Panc1 (cell line): ENCODE measurements at regions not wholly inside any gene's neighbourhood (a gene's known extent, or its start where the extent isn't known, plus 50 kb on each side); places are given as distances from the start of the nearest gene placed in this dataset.

Experiments
- ATAC-seq: fragments of 200-7000 bp; cut with Tn5 transposase; 2 replicates; pipeline ENCODE4 v1.9.1; 2020; ENCODE audit warnings: mild to moderate bottlenecking, moderate library complexity
- BruUV-seq: library from RNA; stranded (reverse); fragments of 400-500 nt; replicated peaks from 2 replicates; lab custom pipeline; 2021; lab: Mats Ljungman, UMichigan
- CTCF ChIA-PET: fragments of 300-600 bp; sonication (Branson Sonifier 250); formaldehyde crosslinking; loops from one replicate; lab custom pipeline; 2022; ENCODE audit warnings: antibody characterized with exemption; lab: Charles Lee
- POLR2A ChIA-PET: fragments of 300-600 bp; sonication (Branson Sonifier 250); formaldehyde crosslinking; loops from one replicate; lab custom pipeline; 2022; ENCODE audit warnings: antibody characterized with exemption; lab: Charles Lee
- DNase-seq: peaks from one replicate; pipeline ENCODE4 v3.0.0-alpha.2; 2010; ENCODE audit warnings: low read depth, low spot score
- H3K27ac ChIP-seq: 2 replicates; pipeline ENCODE4 v1.5.1; 2011; ENCODE audit warnings: mild to moderate bottlenecking, low read length, inconsistent platforms
- H3K27me3 ChIP-seq: fragments of 200-500 bp; sonication (Bioruptor generic); 2 replicates; pipeline ENCODE4 v1.6.0; 2014; ENCODE audit warnings: low read length, inconsistent platforms; ENCODE audit not compliant: control insufficient read depth, insufficient read depth
- H3K36me3 ChIP-seq: fragments of 200-500 bp; sonication (Bioruptor generic); 2 replicates; pipeline ENCODE4 v1.5.1; 2014; ENCODE audit warnings: inconsistent platforms, mild to moderate bottlenecking, low read length, moderate library complexity; ENCODE audit not compliant: control insufficient read depth, insufficient read depth
- H3K4me1 ChIP-seq: 2 replicates; pipeline ENCODE4 v1.5.1; 2011; ENCODE audit warnings: inconsistent platforms, mild to moderate bottlenecking, low read length, moderate library complexity; ENCODE audit not compliant: control insufficient read depth, insufficient read depth
- H3K4me3 ChIP-seq, 2 experiments: 2 replicates each; pipeline ENCODE4 v1.5.1; 2011 to 2012; ENCODE audit warnings: low read depth in 2 of 2, low read length in 2 of 2, mild to moderate bottlenecking in 2 of 2, inconsistent platforms in 1 of 2, moderate library complexity in 1 of 2
- H3K9me3 ChIP-seq: fragments of 200-500 bp; sonication (Bioruptor generic); 2 replicates; pipeline ENCODE4 v1.5.1; 2014; ENCODE audit warnings: low read depth, mild to moderate bottlenecking, inconsistent platforms, low read length, moderate library complexity; ENCODE audit not compliant: control insufficient read depth, insufficient read depth
- CTCF ChIP-seq: fragments of 450-650 bp; IDR thresholded peaks from 2 replicates; pipeline ENCODE4 v1.5.1; 2017; ENCODE audit warnings: mild to moderate bottlenecking
- POLR2AphosphoS5 ChIP-seq: IDR thresholded peaks from 2 replicates; pipeline ENCODE4 v1.6.1; 2012; ENCODE audit warnings: mild to moderate bottlenecking, low read depth, low read length, moderate library complexity
- REST ChIP-seq, 2 experiments: IDR thresholded peaks; 2 replicates each; pipeline ENCODE4 v1.6.1; 2011 to 2012; ENCODE audit warnings: low read depth in 2 of 2, control low read depth in 1 of 2, low read length in 1 of 2, mild to moderate bottlenecking in 1 of 2, moderate library complexity in 1 of 2; ENCODE audit not compliant: insufficient read depth in 1 of 2
- SIN3A ChIP-seq: IDR thresholded peaks from 2 replicates; pipeline ENCODE4 v1.6.1; 2012; ENCODE audit warnings: low read depth, mild to moderate bottlenecking, low read length, moderate library complexity, borderline replicate concordance; ENCODE audit not compliant: insufficient read depth
- TCF7L2 ChIP-seq: IDR thresholded peaks from 2 replicates; pipeline ENCODE4 v1.6.1; 2011; ENCODE audit warnings: mild to moderate bottlenecking, low read depth, low read length, inconsistent platforms
- in situ Hi-C: cut with HindIII; loops from 2 replicates; pipeline ENCODE4 v1.10.0; 2016; ENCODE audit warnings: low sequenced_read_pairs, low pct_unique_long_range_greater_than_20kb
- intact Hi-C: fragments of 100-400 bp; cut with micrococcal nuclease; formaldehyde crosslinking; loops from one replicate; pipeline ENCODE4 v1.10.0; 2022; ENCODE audit not compliant: unreplicated experiment

DNA sequence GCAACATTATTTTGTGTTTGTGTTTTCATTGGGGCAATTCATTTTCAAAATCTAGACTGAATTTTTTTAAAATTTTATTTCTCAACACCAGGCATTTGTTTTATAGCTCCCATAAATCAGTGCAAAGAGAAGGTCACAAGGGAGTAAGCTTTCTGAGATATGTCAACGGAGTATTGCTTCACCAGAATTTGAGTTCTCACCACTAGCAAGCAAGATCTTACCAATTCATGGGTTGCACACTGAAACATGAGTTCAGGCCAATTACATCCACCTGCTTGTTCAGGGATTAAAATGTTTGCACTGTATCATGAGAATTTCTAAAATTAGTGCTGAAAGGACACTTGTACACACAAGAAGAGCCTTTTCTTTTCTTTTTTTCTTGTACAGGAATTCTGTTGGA is 121.9 kb downstream of the CAND1 start:
- H3K27ac ChIP-seq: no peak overlapping the region
- no peak overlapping the region for H3K4me3 ChIP-seq
- no TSS peak for BruUV-seq
- no peaks in the 10 kb centered on the region for H3K9me3 ChIP-seq
- POLR2A ChIA-PET: no interaction called here
- DNase-seq (no peak), ATAC-seq (no peak)
- no peaks in the 10 kb centered on the region for H3K4me1 ChIP-seq
- TF ChIP-seq TCF7L2 (no peak), CTCF (no peak), REST (IDR thresholded peaks at IDR 0.05; ENCODE audit: insufficient read depth in 1 of 2, low read depth in 2 of 2, low read length in 1 of 2) (no peak), POLR2AphosphoS5 (no peak)
- no peaks in the 10 kb centered on the region for H3K36me3 ChIP-seq
- in situ Hi-C loops (no loop called here), intact Hi-C loops (no loop called here)
- no peaks in the 10 kb centered on the region for H3K27me3 ChIP-seq
- CTCF ChIA-PET: no interaction called here

GRCh38 chr12:67391656-67392055 is 122.5 kb downstream of the CAND1 start:
- H3K9me3 ChIP-seq: no peaks in the 10 kb centered on the region
- H3K27me3 ChIP-seq: no peaks in the 10 kb centered on the region
- TF ChIP-seq CTCF (no peak), REST (IDR thresholded peaks at IDR 0.05; ENCODE audit: insufficient read depth in 1 of 2, low read depth in 2 of 2, low read length in 1 of 2) (no peak), SIN3A (no peak), POLR2AphosphoS5 (no peak), TCF7L2 (no peak)
- CTCF ChIA-PET: no interaction called here
- intact Hi-C loops: no loop called here
- ATAC-seq (no peak), DNase-seq (no peak)
- H3K4me3 ChIP-seq: no peak overlapping the region
- POLR2A ChIA-PET: no interaction called here
- H3K27ac ChIP-seq: no peak overlapping the region
- no TSS peak for BruUV-seq
- no peaks in the 10 kb centered on the region for H3K4me1 ChIP-seq
- in situ Hi-C loops: no loop called here
- no peaks in the 10 kb centered on the region for H3K36me3 ChIP-seq
